Gastrocnemius medialis (tissue), 4 donors: ENCODE measurements at regions not wholly inside any gene's neighbourhood (a gene's known extent, or its start where the extent isn't known, plus 50 kb on each side); places are given as distances from the start of the nearest gene placed in this dataset.

Experiments
- ATAC-seq, 2 donors: fragments of 150-250 bp; one replicate each; pipeline ENCODE4 v1.9.1; 2016
- DNase-seq, 2 donors: peaks; one replicate each; pipeline ENCODE4 v3.0.0-alpha.2; 2019
- H3K27ac ChIP-seq, 4 donors: fragments of 200-600 bp; sonication (generic); 1 replicate in 1 of 4; 2 replicates in 3 of 4; pipeline ENCODE4 v1.5.1; 2016 to 2018; ENCODE audit warnings: mild to moderate bottlenecking in 2 of 4, moderate library complexity in 1 of 4
- H3K27me3 ChIP-seq, 3 donors: fragments of 200-600 bp; sonication (generic) in 2 of 3; 1 replicate in 1 of 3; 2 replicates in 2 of 3; pipeline versions ENCODE4 v1.5.1 to v1.6.0; 2016 to 2019; ENCODE audit warnings: mild to moderate bottlenecking in 1 of 3, moderate library complexity in 1 of 3
- H3K36me3 ChIP-seq, 2 donors: fragments of 200-600 bp; sonication (generic) in 1 of 2; one replicate each; pipeline ENCODE4 v1.5.1; 2017 to 2018
- H3K4me1 ChIP-seq, 2 donors: fragments of 200-600 bp; sonication (generic) in 1 of 2; one replicate each; pipeline ENCODE4 v1.5.1; 2016 to 2017; ENCODE audit warnings: mild to moderate bottlenecking in 2 of 2
- H3K4me3 ChIP-seq, 4 donors: fragments of 200-600 bp; sonication (generic) in 3 of 4; 1 replicate in 1 of 4; 2 replicates in 3 of 4; pipeline ENCODE4 v1.5.1; 2016 to 2019; ENCODE audit warnings: mild to moderate bottlenecking in 2 of 4
- H3K9me3 ChIP-seq, 3 donors: fragments of 200-600 bp; sonication (generic) in 2 of 3; 1 replicate in 1 of 3; 2 replicates in 2 of 3; pipeline ENCODE4 v1.5.1; 2016 to 2019
- CTCF ChIP-seq, 5 experiments: fragments of 450-650 bp in 3 of 5; fragments of 200-600 bp in 2 of 5; sonication (generic) in 2 of 5; IDR thresholded peaks in 4 of 5; conservative IDR thresholded peaks in 1 of 5; 1 replicate in 4 of 5; 2 replicates in 1 of 5; pipeline ENCODE4 v1.5.1; 2016 to 2019; ENCODE audit warnings: antibody characterized with exemption in 5 of 5, mild to moderate bottlenecking in 3 of 5, moderate library complexity in 3 of 5
- POLR2A ChIP-seq, 2 donors: fragments of 450-650 bp; IDR thresholded peaks; one replicate each; pipeline ENCODE4 v1.6.1; 2017; ENCODE audit warnings: antibody characterized with exemption in 2 of 2, mild to moderate bottlenecking in 2 of 2, moderate library complexity in 2 of 2
- in situ Hi-C, 4 donors: fragments of 200-750 bp; cut with MboI; loops; one replicate each; pipeline versions ENCODE4 v1.15.0 to v1.8.0; 2017; ENCODE audit warnings: low sequenced_read_pairs in 4 of 4
- intact Hi-C: fragments of 100-400 bp; cut with DNase I; formaldehyde crosslinking; loops from one replicate; pipeline ENCODE4 v1.15.1; 2023; ENCODE audit warnings: low total_unique reads

GRCh38 chr9:113657765-113658544 lies 194.4 kb downstream of the RGS3 start:
- DNase-seq (peak; percentile 67 to 80), ATAC-seq (peak; percentile 80 to 91)
- Histone ChIP-seq H3K4me1 (peaks cover 10 to 21% of the 10 kb centered on the region in 2 donors), H3K4me3 (no peak overlapping the region), H3K9me3 (no peaks in the 10 kb centered on the region), H3K27me3 (no peaks in the 10 kb centered on the region), H3K27ac (no peak overlapping the region), H3K36me3 (no peaks in the 10 kb centered on the region)
- TF ChIP-seq CTCF (IDR thresholded peaks at IDR 0.05 in 4 of 5, conservative IDR thresholded peaks at IDR 0.05 in 1 of 5) (peak; percentile 93 to 98 (median 95)), POLR2A (IDR thresholded peaks at IDR 0.05) (no peak)
- in situ Hi-C loops = loop anchor here (5.0 to 25.0 kb wide), 5 partner anchors 66 to 396 kb away; partner anchors contain the start of genes CDC26 (in 1 of the 4), PRPF4 (in 1 of the 4) and RNF183 (in 1 of the 4)
- intact Hi-C loops = loop anchor here (1.0 to 5.0 kb wide), 3 partner anchors 196 to 383 kb away; partner anchors contain the start of genes ALAD, CDC26, PRPF4 and RGS3

GRCh38 chr9:113658545-113658895 lies 195.0 kb downstream of the RGS3 start:
- in situ Hi-C loops = loop anchor here (5.0 to 25.0 kb wide), 5 partner anchors 66 to 396 kb away; partner anchors contain the start of genes CDC26 (in 1 of the 4), PRPF4 (in 1 of the 4) and RNF183 (in 1 of the 4)
- Histone ChIP-seq H3K36me3 (no peaks in the 10 kb centered on the region), H3K27me3 (no peaks in the 10 kb centered on the region), H3K4me3 (no peak overlapping the region), H3K9me3 (no peaks in the 10 kb centered on the region), H3K4me1 (peaks cover 13 to 21% of the 10 kb centered on the region in 2 donors), H3K27ac (no peak overlapping the region)
- no peak for DNase-seq
- TF ChIP-seq CTCF (IDR thresholded peaks at IDR 0.05 in 4 of 5, conservative IDR thresholded peaks at IDR 0.05 in 1 of 5) (no peak), POLR2A (IDR thresholded peaks at IDR 0.05) (no peak)
- intact Hi-C loops = loop anchor here (1.0 to 5.0 kb wide), 3 partner anchors 196 to 384 kb away; partner anchors contain the start of genes ALAD, CDC26, PRPF4 and RGS3
- ATAC-seq = no peak

- no peak for DNase-seq
- ATAC-seq = no peak
- H3K36me3 ChIP-seq = no peaks in the 10 kb centered on the region
- intact Hi-C loops = loop anchor here (2.0 to 5.0 kb wide), 2 partner anchors 197 to 384 kb away; partner anchors contain the start of genes CDC26, PRPF4 and RGS3
- in situ Hi-C loops = loop anchor here (5.0 to 25.0 kb wide), 5 partner anchors 67 to 397 kb away; partner anchors contain the start of genes CDC26 (in 1 of the 4), PRPF4 (in 1 of the 4) and RNF183 (in 1 of the 4)
- peaks cover 18 to 21% of the 10 kb centered on the region in 2 donors for H3K4me1 ChIP-seq
- H3K27me3 ChIP-seq = no peaks in the 10 kb centered on the region
- no peak for TF ChIP-seq POLR2A (IDR thresholded peaks at IDR 0.05)
- no peak overlapping the region for H3K4me3 ChIP-seq
- no peaks in the 10 kb centered on the region for H3K9me3 ChIP-seq
- H3K27ac ChIP-seq = no peak overlapping the region
Measured at GRCh38 chr9:113659039-113659438, 195.5 kb downstream of the RGS3 start.

GRCh38 chr9:113659740-113660139 lies 196.2 kb downstream of the RGS3 start:
- no peak overlapping the region for H3K4me3 ChIP-seq
- in situ Hi-C loops = loop anchor here (5.0 to 25.0 kb wide), 6 partner anchors 67 to 397 kb away; partner anchors contain the start of genes CDC26 (in 1 of the 4), PRPF4 (in 1 of the 4) and RNF183 (in 1 of the 4)
- intact Hi-C loops = loop anchor here (2.0 to 5.0 kb wide), 2 partner anchors 197 to 385 kb away; partner anchors contain the start of genes CDC26, PRPF4 and RGS3
- DNase-seq (no peak), ATAC-seq (no peak)
- no peaks in the 10 kb centered on the region for H3K27me3 ChIP-seq
- TF ChIP-seq POLR2A (IDR thresholded peaks at IDR 0.05) = no peak
- no peak for TF ChIP-seq CTCF (IDR thresholded peaks at IDR 0.05 in 4 of 5, conservative IDR thresholded peaks at IDR 0.05 in 1 of 5)
- no peaks in the 10 kb centered on the region for H3K9me3 ChIP-seq
- no peak overlapping the region for H3K27ac ChIP-seq
- no peaks in the 10 kb centered on the region for H3K36me3 ChIP-seq
- peaks cover 16 to 20% of the 10 kb centered on the region in 2 donors for H3K4me1 ChIP-seq

GRCh38 chr9:113660196-113660595 lies 196.7 kb downstream of the RGS3 start:
- Histone ChIP-seq H3K36me3 (no peaks in the 10 kb centered on the region), H3K4me3 (no peak overlapping the region), H3K4me1 (peaks cover 12 to 15% of the 10 kb centered on the region in 2 donors), H3K27ac (no peak overlapping the region), H3K9me3 (no peaks in the 10 kb centered on the region), H3K27me3 (no peaks in the 10 kb centered on the region)
- in situ Hi-C loops (loop anchor here in 3 of 4 donors (5.0 to 25.0 kb wide), 4 partner anchors 68 to 398 kb away; partner anchors contain the start of gene RNF183 (in 1 of the 3)), intact Hi-C loops (no loop called here)
- ATAC-seq (no peak), DNase-seq (no peak)
- TF ChIP-seq CTCF (IDR thresholded peaks at IDR 0.05 in 4 of 5, conservative IDR thresholded peaks at IDR 0.05 in 1 of 5) (no peak), POLR2A (IDR thresholded peaks at IDR 0.05) (no peak)
